ENCODE measurements at regions not wholly inside any gene's neighbourhood (a gene's known extent, or its start where the extent isn't known, plus 50 kb on each side); places are given as distances from the start of the nearest gene placed in this dataset.
"Not testable (repeated sequence)": the region's sequence is repeated elsewhere in the genome, so short reads cannot be mapped to it uniquely, and the experiment has no call there.

GRCh38 chr3:8068135-8068534 is 433.5 kb upstream of the LMCD1 start:
- H3K79me2 ChIP-seq (replicated peaks; ENCODE audit: insufficient read depth, low read length): not testable (repeated sequence)

GRCh38 chr3:8069471-8069870 is 432.2 kb upstream of the LMCD1 start:
- Histone ChIP-seq H3K9me3 (ENCODE audit: low read length) (no peaks in the 10 kb centered on the region), H3K79me2 (replicated peaks; ENCODE audit: insufficient read depth, low read length) (no peaks in the 10 kb centered on the region), H3K27me3 (ENCODE audit: insufficient read depth, low read depth, low read length) (no peaks in the 10 kb centered on the region), H3F3A (ENCODE audit: insufficient read depth, low read length, poor library complexity, severe bottlenecking) (no peaks in the 10 kb centered on the region), H4K20me1 (ENCODE audit: insufficient read depth) (no peaks in the 10 kb centered on the region), H3K9ac (ENCODE audit: low read length) (no peak overlapping the region), H3K4me2 (ENCODE audit: low read length) (no peak overlapping the region), H2AFZ (ENCODE audit: low read depth, low read length) (no peak overlapping the region), H3K4me3 (ENCODE audit: low read length) (no peak overlapping the region), H3K9me2 (ENCODE audit: insufficient read depth, low read length) (no peaks in the 10 kb centered on the region), H3K36me3 (ENCODE audit: insufficient read depth, low read length) (no peaks in the 10 kb centered on the region), H3K27ac (ENCODE audit: low read length) (no peak overlapping the region)
- TF ChIP-seq MXI1 (conservative IDR thresholded peaks at IDR 0.05; ENCODE audit: poor library complexity, severe bottlenecking) (no peak), EP300 (conservative IDR thresholded peaks at IDR 0.05; ENCODE audit: poor library complexity, severe bottlenecking) (no peak), POLR2AphosphoS5 (IDR thresholded peaks at IDR 0.05) (no peak), EZH2 (IDR thresholded peaks at IDR 0.05; ENCODE audit: borderline replicate concordance, insufficient read depth, low read length, poor library complexity, severe bottlenecking) (no peak), TAF1 (IDR thresholded peaks at IDR 0.05; ENCODE audit: low read depth) (no peak), SMC3 (conservative IDR thresholded peaks at IDR 0.05; ENCODE audit: poor library complexity) (no peak), RAD21 (conservative IDR thresholded peaks at IDR 0.05) (no peak)
- TF ChIP-seq, protein P1, sequence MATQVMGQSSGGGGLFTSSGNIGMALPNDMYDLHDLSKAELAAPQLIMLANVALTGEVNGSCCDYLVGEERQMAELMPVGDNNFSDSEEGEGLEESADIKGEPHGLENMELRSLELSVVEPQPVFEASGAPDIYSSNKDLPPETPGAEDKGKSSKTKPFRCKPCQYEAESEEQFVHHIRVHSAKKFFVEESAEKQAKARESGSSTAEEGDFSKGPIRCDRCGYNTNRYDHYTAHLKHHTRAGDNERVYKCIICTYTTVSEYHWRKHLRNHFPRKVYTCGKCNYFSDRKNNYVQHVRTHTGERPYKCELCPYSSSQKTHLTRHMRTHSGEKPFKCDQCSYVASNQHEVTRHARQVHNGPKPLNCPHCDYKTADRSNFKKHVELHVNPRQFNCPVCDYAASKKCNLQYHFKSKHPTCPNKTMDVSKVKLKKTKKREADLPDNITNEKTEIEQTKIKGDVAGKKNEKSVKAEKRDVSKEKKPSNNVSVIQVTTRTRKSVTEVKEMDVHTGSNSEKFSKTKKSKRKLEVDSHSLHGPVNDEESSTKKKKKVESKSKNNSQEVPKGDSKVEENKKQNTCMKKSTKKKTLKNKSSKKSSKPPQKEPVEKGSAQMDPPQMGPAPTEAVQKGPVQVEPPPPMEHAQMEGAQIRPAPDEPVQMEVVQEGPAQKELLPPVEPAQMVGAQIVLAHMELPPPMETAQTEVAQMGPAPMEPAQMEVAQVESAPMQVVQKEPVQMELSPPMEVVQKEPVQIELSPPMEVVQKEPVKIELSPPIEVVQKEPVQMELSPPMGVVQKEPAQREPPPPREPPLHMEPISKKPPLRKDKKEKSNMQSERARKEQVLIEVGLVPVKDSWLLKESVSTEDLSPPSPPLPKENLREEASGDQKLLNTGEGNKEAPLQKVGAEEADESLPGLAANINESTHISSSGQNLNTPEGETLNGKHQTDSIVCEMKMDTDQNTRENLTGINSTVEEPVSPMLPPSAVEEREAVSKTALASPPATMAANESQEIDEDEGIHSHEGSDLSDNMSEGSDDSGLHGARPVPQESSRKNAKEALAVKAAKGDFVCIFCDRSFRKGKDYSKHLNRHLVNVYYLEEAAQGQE (IDR thresholded peaks at IDR 0.05; ENCODE audit: borderline replicate concordance): no peak
- TF ChIP-seq, protein P2, sequence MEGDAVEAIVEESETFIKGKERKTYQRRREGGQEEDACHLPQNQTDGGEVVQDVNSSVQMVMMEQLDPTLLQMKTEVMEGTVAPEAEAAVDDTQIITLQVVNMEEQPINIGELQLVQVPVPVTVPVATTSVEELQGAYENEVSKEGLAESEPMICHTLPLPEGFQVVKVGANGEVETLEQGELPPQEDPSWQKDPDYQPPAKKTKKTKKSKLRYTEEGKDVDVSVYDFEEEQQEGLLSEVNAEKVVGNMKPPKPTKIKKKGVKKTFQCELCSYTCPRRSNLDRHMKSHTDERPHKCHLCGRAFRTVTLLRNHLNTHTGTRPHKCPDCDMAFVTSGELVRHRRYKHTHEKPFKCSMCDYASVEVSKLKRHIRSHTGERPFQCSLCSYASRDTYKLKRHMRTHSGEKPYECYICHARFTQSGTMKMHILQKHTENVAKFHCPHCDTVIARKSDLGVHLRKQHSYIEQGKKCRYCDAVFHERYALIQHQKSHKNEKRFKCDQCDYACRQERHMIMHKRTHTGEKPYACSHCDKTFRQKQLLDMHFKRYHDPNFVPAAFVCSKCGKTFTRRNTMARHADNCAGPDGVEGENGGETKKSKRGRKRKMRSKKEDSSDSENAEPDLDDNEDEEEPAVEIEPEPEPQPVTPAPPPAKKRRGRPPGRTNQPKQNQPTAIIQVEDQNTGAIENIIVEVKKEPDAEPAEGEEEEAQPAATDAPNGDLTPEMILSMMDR (IDR thresholded peaks at IDR 0.05; ENCODE audit: poor library complexity, severe bottlenecking): no peak

More at GRCh38 chr3:8068135-8068534, 433.5 kb upstream of the LMCD1 start:
- H3F3A ChIP-seq (ENCODE audit: insufficient read depth, low read length, poor library complexity, severe bottlenecking); H3K27ac ChIP-seq (ENCODE audit: low read length); H3K9ac ChIP-seq (ENCODE audit: low read length); H3K9me3 ChIP-seq (ENCODE audit: low read length); H4K20me1 ChIP-seq (ENCODE audit: insufficient read depth); H2AFZ ChIP-seq (ENCODE audit: low read depth, low read length); H3K4me2 ChIP-seq (ENCODE audit: low read length); H3K36me3 ChIP-seq (ENCODE audit: insufficient read depth, low read length); H3K4me3 ChIP-seq (ENCODE audit: low read length); H3K27me3 ChIP-seq (ENCODE audit: insufficient read depth, low read depth, low read length); H3K9me2 ChIP-seq (ENCODE audit: insufficient read depth, low read length): not testable (repeated sequence)

DNA sequence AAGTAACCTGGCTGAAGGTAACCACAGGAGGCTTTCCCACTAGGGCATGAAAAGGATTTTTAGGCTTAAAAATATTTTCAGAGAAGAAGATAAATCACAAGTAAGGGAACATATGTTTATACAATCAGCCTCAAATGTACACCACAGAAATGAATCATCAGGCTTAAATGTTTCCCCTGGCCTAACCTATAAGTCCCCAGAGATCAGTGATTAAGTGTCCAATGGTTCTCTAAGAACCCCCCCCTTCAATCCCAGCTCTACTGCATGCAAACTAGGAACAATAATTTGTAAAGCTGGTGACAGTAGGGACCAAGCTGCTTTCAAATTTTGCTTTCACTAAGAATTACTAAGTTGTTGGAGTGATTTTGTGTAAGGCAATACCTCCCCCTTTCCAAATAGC is 431.6 kb upstream of the LMCD1 start:
- Histone ChIP-seq H3K9me2 (ENCODE audit: insufficient read depth, low read length) (no peaks in the 10 kb centered on the region), H4K20me1 (ENCODE audit: insufficient read depth) (no peaks in the 10 kb centered on the region), H3K27ac (ENCODE audit: low read length) (no peak overlapping the region), H3K27me3 (ENCODE audit: insufficient read depth, low read depth, low read length) (no peaks in the 10 kb centered on the region), H3K79me2 (replicated peaks; ENCODE audit: insufficient read depth, low read length) (no peaks in the 10 kb centered on the region), H3K9ac (ENCODE audit: low read length) (no peak overlapping the region), H3K4me2 (ENCODE audit: low read length) (no peak overlapping the region), H3F3A (ENCODE audit: insufficient read depth, low read length, poor library complexity, severe bottlenecking) (no peaks in the 10 kb centered on the region), H3K4me3 (ENCODE audit: low read length) (no peak overlapping the region), H2AFZ (ENCODE audit: low read depth, low read length) (no peak overlapping the region), H3K36me3 (ENCODE audit: insufficient read depth, low read length) (no peaks in the 10 kb centered on the region), H3K9me3 (ENCODE audit: low read length) (no peaks in the 10 kb centered on the region)
- TF ChIP-seq EZH2 (IDR thresholded peaks at IDR 0.05; ENCODE audit: borderline replicate concordance, insufficient read depth, low read length, poor library complexity, severe bottlenecking): no peak
- no peak for TF ChIP-seq SMC3 (conservative IDR thresholded peaks at IDR 0.05; ENCODE audit: poor library complexity)

- H3K4me3 ChIP-seq (ENCODE audit: low read length); H3F3A ChIP-seq (ENCODE audit: insufficient read depth, low read length, poor library complexity, severe bottlenecking); H3K27me3 ChIP-seq (ENCODE audit: insufficient read depth, low read depth, low read length); H3K9ac ChIP-seq (ENCODE audit: low read length); H4K20me1 ChIP-seq (ENCODE audit: insufficient read depth); H3K9me2 ChIP-seq (ENCODE audit: insufficient read depth, low read length); H3K36me3 ChIP-seq (ENCODE audit: insufficient read depth, low read length); H3K4me2 ChIP-seq (ENCODE audit: low read length); H3K79me2 ChIP-seq (replicated peaks; ENCODE audit: insufficient read depth, low read length); H3K27ac ChIP-seq (ENCODE audit: low read length); H2AFZ ChIP-seq (ENCODE audit: low read depth, low read length); H3K9me3 ChIP-seq (ENCODE audit: low read length): not testable (repeated sequence)
Observed at GRCh38 chr3:8074740-8075139, 426.9 kb upstream of the LMCD1 start.
